Keratinocyte (primary cell): ENCODE measurements at regions not wholly inside any gene's neighbourhood (a gene's known extent, or its start where the extent isn't known, plus 50 kb on each side); places are given as distances from the start of the nearest gene placed in this dataset.

Source experiments
- DNase-seq: peaks from one replicate; pipeline ENCODE4 v3.0.0-alpha.2; 2011; ENCODE audit warnings: low read depth, missing footprints, low spot score
- FAIRE-seq: peaks from 2 replicates; lab custom pipeline; 2011; peaks lifted over from hg19 to GRCh38; lab: Jason Lieb, UNC
- H2AFZ ChIP-seq: 2 replicates; pipeline ENCODE4 v1.6.0; 2012; ENCODE audit warnings: low read length, control low read depth, inconsistent platforms; ENCODE audit not compliant: control insufficient read depth
- H3K27ac ChIP-seq: 2 replicates; pipeline ENCODE4 v1.5.1; 2011; ENCODE audit warnings: low read length; ENCODE audit not compliant: control insufficient read depth, insufficient read depth
- H3K27me3 ChIP-seq: 3 replicates; pipeline ENCODE4 v1.6.0; 2011; ENCODE audit warnings: low read length; ENCODE audit not compliant: control insufficient read depth, insufficient read depth; ENCODE audit errors: extremely low read depth
- H3K36me3 ChIP-seq, 2 experiments: 2 replicates in 1 of 2; 3 replicates in 1 of 2; pipeline ENCODE4 v1.5.1; 2011; ENCODE audit warnings: low read length in 2 of 2, mild to moderate bottlenecking in 1 of 2; ENCODE audit not compliant: control insufficient read depth in 2 of 2, insufficient read depth in 2 of 2; ENCODE audit errors: extremely low read depth in 1 of 2
- H3K4me1 ChIP-seq: 3 replicates; pipeline ENCODE4 v1.5.1; 2011; ENCODE audit warnings: low read length; ENCODE audit not compliant: control insufficient read depth, insufficient read depth; ENCODE audit errors: extremely low read depth
- H3K4me2 ChIP-seq: 3 replicates; pipeline ENCODE4 v1.6.0; 2011; ENCODE audit warnings: low read depth, low read length; ENCODE audit not compliant: control insufficient read depth, insufficient read depth; ENCODE audit errors: extremely low read depth
- H3K4me3 ChIP-seq, 3 experiments: fragments of 200-600 bp in 1 of 3; sonication (generic) in 1 of 3; 2 replicates in 2 of 3; 3 replicates in 1 of 3; pipeline ENCODE4 v1.5.1; 2011 to 2016; ENCODE audit warnings: low read length in 3 of 3, mild to moderate bottlenecking in 3 of 3, control low read depth in 2 of 3, inconsistent platforms in 1 of 3, low read depth in 1 of 3, mixed read lengths in 1 of 3, mixed run types in 1 of 3, moderate library complexity in 1 of 3; ENCODE audit not compliant: control insufficient read depth in 2 of 3, insufficient read depth in 2 of 3; ENCODE audit errors: extremely low read depth in 1 of 3
- H3K79me2 ChIP-seq: 2 replicates; pipeline ENCODE4 v1.6.0; 2012; ENCODE audit warnings: low read length; ENCODE audit not compliant: control insufficient read depth, insufficient read depth
- H3K9ac ChIP-seq: 3 replicates; pipeline ENCODE4 v1.6.0; 2011; ENCODE audit warnings: low read length; ENCODE audit not compliant: control insufficient read depth, insufficient read depth; ENCODE audit errors: extremely low read depth
- H3K9me1 ChIP-seq: 3 replicates; pipeline ENCODE4 v1.6.0; 2011; ENCODE audit warnings: low read length; ENCODE audit not compliant: control insufficient read depth, insufficient read depth; ENCODE audit errors: extremely low read depth
- H3K9me3 ChIP-seq: 2 replicates; pipeline ENCODE4 v1.5.1; 2012; ENCODE audit warnings: low read depth, low read length; ENCODE audit not compliant: control insufficient read depth
- H4K20me1 ChIP-seq: 3 replicates; pipeline ENCODE4 v1.6.0; 2011; ENCODE audit warnings: low read length; ENCODE audit not compliant: control insufficient read depth, insufficient read depth; ENCODE audit errors: extremely low read depth
- CTCF ChIP-seq, 3 experiments: IDR thresholded peaks in 1 of 3; conservative IDR thresholded peaks in 1 of 3; optimal IDR thresholded peaks in 1 of 3; 2 replicates in 2 of 3; 3 replicates in 1 of 3; pipeline versions ENCODE3 to v1.5.1; 2011; ENCODE audit warnings: low read length in 3 of 3, mild to moderate bottlenecking in 3 of 3, moderate library complexity in 2 of 3, control low read depth in 1 of 3, inconsistent platforms in 1 of 3; ENCODE audit not compliant: insufficient read depth in 2 of 3; ENCODE audit errors: extremely low read depth in 1 of 3
- EZH2 ChIP-seq: IDR thresholded peaks from one replicate; pipeline ENCODE4 v1.6.1; 2012; ENCODE audit warnings: inconsistent platforms, mild to moderate bottlenecking, low read length, moderate library complexity
- dilution Hi-C: fragments of 300-500 bp; cut with MboI; formaldehyde crosslinking; loops from one replicate; pipeline ENCODE4 v1.7.0; 2020; ENCODE audit warnings: low sequenced_read_pairs; ENCODE audit not compliant: extremely low pct_ligation_motif_present

- no peaks in the 10 kb centered on the region for H3K9me3 ChIP-seq
- H3K79me2 ChIP-seq, result no peaks in the 10 kb centered on the region
- FAIRE-seq, result no peak
- H3K9ac ChIP-seq, result no peak overlapping the region
- no peaks in the 10 kb centered on the region for H4K20me1 ChIP-seq
- H3K4me3 ChIP-seq, result no peak overlapping the region
- dilution Hi-C loops, result no loop called here
- no peaks in the 10 kb centered on the region for H3K36me3 ChIP-seq
- H3K4me1 ChIP-seq, result no peaks in the 10 kb centered on the region
- H3K9me1 ChIP-seq, result no peaks in the 10 kb centered on the region
- no peaks in the 10 kb centered on the region for H3K27me3 ChIP-seq
- TF ChIP-seq CTCF (optimal IDR thresholded peaks at IDR 0.05 in 1 of 3, IDR thresholded peaks at IDR 0.05 in 1 of 3, conservative IDR thresholded peaks at IDR 0.05 in 1 of 3; ENCODE audit: extremely low read depth in 1 of 3, insufficient read depth in 2 of 3, low read length in 3 of 3) (no peak), EZH2 (no peak)
- H3K27ac ChIP-seq, result no peak overlapping the region
- H3K4me2 ChIP-seq, result no peak overlapping the region
- H2AFZ ChIP-seq, result no peak overlapping the region
- no peak for DNase-seq
These were observed 136.4 kb upstream of the PIK3C3 start for GRCh38 chr18:41818381-41819355.

GRCh38 chr18:41814651-41815050 is 140.4 kb upstream of the PIK3C3 start:
- Histone ChIP-seq H3K79me2 (no peaks in the 10 kb centered on the region), H3K27ac (no peak overlapping the region), H3K9ac (no peak overlapping the region), H3K4me1 (no peaks in the 10 kb centered on the region), H4K20me1 (no peaks in the 10 kb centered on the region), H3K4me2 (no peak overlapping the region), H3K9me1 (no peaks in the 10 kb centered on the region), H3K27me3 (no peaks in the 10 kb centered on the region), H3K36me3 (no peaks in the 10 kb centered on the region), H2AFZ (no peak overlapping the region), H3K4me3 (no peak overlapping the region), H3K9me3 (no peaks in the 10 kb centered on the region)
- FAIRE-seq, result no peak
- TF ChIP-seq CTCF (optimal IDR thresholded peaks at IDR 0.05 in 1 of 3, IDR thresholded peaks at IDR 0.05 in 1 of 3, conservative IDR thresholded peaks at IDR 0.05 in 1 of 3; ENCODE audit: extremely low read depth in 1 of 3, insufficient read depth in 2 of 3, low read length in 3 of 3) (no peak), EZH2 (no peak)
- dilution Hi-C loops, result no loop called here
- DNase-seq, result no peak
